ENCODE measurements at regions not wholly inside any gene's neighbourhood (a gene's known extent, or its start where the extent isn't known, plus 50 kb on each side); places are given as distances from the start of the nearest gene placed in this dataset.

DNA sequence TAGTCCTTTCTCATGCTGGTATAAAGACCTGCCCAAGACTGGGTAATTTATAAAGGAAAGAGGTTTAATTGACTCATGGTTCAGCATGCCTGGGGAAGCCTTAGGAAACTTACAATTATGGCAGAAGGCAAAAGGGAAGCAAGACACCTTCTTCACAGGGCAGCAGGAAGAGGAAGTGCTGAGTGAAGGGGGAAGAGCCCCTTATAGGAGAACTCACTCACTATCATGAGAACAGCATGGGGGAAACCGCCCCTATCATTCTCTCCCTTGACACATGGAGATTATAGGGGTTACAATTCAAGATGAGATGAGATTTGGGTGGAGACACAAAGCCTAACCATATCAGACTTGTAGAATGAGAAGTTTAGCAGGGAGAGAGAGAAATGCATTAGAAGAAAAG lies 373.3 kb upstream of the DIAPH2 start:
- H3K9me3 ChIP-seq (replicated peaks in 1 of 11) = peaks cover 0 to 7% (median 0%) of the 10 kb centered on the region in 11 experiments; a peak in 3 of 22 replicates
- no peak for TF ChIP-seq Cebpa-rat (IDR thresholded peaks at IDR 0.05)
- no peak overlapping the region for H3K4me3 ChIP-seq
- H3K4me1 ChIP-seq = no peaks in the 10 kb centered on the region
- peaks cover 3 to 71% (median 42%) of the 10 kb centered on the region in 11 experiments; a peak in 18 of 22 replicates for H3K27me3 ChIP-seq
- H3K27ac ChIP-seq = no peak overlapping the region
- no peaks in the 10 kb centered on the region for H4K20me1 ChIP-seq
- H3K36me3 ChIP-seq = no peaks in the 10 kb centered on the region
- H3K9ac ChIP-seq = no peak overlapping the region
- H3K4me2 ChIP-seq = no peak overlapping the region

DNA sequence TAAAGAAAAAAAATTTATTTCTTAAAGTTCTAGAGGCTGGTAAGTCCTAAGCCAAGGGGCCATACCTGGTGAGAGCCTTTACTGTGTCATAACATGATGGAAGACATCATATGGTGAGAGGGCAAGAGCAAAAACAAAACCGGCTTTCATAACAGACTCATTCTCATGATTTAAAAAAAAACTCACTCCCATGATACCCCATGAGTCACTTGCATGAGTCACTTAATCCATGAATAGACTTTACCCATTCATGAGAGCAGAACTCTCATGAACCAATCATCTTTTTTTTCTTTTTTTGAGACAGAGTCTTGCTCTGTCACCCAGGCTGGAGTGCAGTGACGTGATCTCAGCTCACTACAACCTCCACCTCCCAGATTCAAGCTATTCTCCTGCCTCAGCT lies 369.7 kb upstream of the DIAPH2 start:
- TF ChIP-seq Cebpa-rat (IDR thresholded peaks at IDR 0.05) = no peak
- Histone ChIP-seq H3K4me1 (no peaks in the 10 kb centered on the region), H3K9ac (no peak overlapping the region), H3K4me3 (no peak overlapping the region), H3K4me2 (no peak overlapping the region), H3K27ac (no peak overlapping the region), H3K9me3 (replicated peaks in 1 of 11) (no peaks in the 10 kb centered on the region), H4K20me1 (no peaks in the 10 kb centered on the region), H3K36me3 (no peaks in the 10 kb centered on the region), H3K27me3 (peaks cover 0 to 70% (median 40%) of the 10 kb centered on the region in 11 experiments; a peak in 18 of 22 replicates)

DNA sequence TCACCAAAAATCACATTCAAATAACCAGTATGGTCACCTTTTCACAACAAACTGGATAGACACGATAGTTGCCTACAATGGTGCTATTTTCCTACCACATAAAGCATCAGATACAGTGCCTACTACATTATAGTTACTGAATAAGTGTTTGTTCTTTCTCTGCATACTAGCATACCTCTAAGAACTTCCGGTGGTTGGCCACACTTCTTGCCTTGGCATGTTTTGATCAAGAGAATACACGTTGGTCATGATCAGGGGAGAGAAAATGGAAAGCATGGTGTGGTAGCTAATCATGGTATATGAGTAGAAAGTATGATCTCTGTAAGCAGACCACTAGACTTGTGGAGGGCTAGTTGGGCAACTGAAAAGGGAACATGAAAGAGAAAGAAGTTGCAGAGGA lies 322.8 kb upstream of the DIAPH2 start:
- no peak overlapping the region for H3K4me2 ChIP-seq
- no peaks in the 10 kb centered on the region for H4K20me1 ChIP-seq
- no peak overlapping the region for H3K9ac ChIP-seq
- peaks cover 0 to 4% (median 0%) of the 10 kb centered on the region in 11 experiments; a peak in 1 of 22 replicates for H3K9me3 ChIP-seq (replicated peaks in 1 of 11)
- no peaks in the 10 kb centered on the region for H3K4me1 ChIP-seq
- no peak overlapping the region for H3K27ac ChIP-seq
- H3K36me3 ChIP-seq = no peaks in the 10 kb centered on the region
- no peak overlapping the region for H3K4me3 ChIP-seq
- no peak for TF ChIP-seq Cebpa-rat (IDR thresholded peaks at IDR 0.05)
- peaks cover 15 to 84% (median 68%) of the 10 kb centered on the region in 11 experiments; a peak in 20 of 22 replicates for H3K27me3 ChIP-seq

DNA sequence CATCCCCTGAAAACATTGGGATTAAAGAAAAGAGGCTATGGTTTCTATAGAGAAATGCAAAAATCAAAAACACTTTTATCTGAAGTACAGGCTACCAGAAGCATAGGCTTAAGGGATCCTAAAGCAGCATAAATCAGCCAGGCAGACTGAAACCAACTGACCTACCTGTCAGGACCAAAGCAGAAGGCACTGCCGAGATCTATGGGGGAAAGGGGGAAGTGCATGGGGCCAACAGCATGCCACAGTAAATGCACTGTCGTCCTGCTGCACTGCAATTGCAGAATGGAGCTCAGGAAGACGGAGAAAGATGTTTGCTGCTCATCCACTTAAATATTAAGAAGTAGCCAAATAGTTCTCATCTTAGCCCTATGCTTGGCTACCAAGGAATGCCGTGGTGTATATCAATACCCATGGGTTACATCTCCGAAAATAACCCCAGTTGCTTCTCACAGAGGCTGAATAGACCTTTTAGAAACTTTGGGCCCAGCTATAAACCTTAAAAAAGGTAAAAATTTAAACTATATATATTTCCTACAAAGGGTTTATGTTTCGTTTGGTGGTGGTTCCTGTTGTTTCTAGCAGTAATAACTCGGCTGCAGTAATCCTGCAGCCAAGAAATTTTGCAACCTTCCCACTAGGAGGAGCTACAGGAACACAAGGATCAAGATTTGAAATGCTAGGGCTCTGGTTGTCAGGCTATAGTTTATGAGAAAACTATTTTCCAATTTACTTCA lies 312.2 kb upstream of the DIAPH2 start:
- H3K9me3 ChIP-seq (replicated peaks in 1 of 11) = no peaks in the 10 kb centered on the region
- H3K36me3 ChIP-seq = no peaks in the 10 kb centered on the region
- peaks cover 0 to 6% (median 0%) of the 10 kb centered on the region in 11 experiments; a peak in 2 of 22 replicates for H4K20me1 ChIP-seq
- peaks cover 48 to 97% (median 92%) of the 10 kb centered on the region in 11 experiments for H3K27me3 ChIP-seq
- no peak overlapping the region for H3K9ac ChIP-seq
- H3K4me3 ChIP-seq = no peak overlapping the region
- no peak for TF ChIP-seq Cebpa-rat (IDR thresholded peaks at IDR 0.05)
- H3K4me2 ChIP-seq = no peak overlapping the region
- H3K27ac ChIP-seq = no peak overlapping the region
- no peaks in the 10 kb centered on the region for H3K4me1 ChIP-seq

DNA sequence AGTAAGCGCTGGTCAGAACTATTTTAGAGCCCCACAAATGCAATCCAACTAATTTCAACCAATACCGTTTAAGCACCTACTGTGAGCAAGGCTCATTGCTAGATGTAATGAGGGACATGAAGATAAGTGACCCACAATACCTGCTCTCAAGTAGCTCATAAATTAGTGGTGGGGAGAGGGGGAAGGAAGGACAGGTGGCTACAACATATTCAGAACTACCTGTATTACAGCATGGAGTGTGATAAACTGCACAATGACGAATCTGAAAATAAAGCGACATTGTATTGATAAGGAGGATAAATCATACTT lies 311.6 kb upstream of the DIAPH2 start:
- Histone ChIP-seq H4K20me1 (peaks cover 0 to 6% (median 0%) of the 10 kb centered on the region in 11 experiments; a peak in 2 of 22 replicates), H3K9me3 (replicated peaks in 1 of 11) (no peaks in the 10 kb centered on the region), H3K4me2 (no peak overlapping the region), H3K36me3 (no peaks in the 10 kb centered on the region), H3K4me1 (no peaks in the 10 kb centered on the region), H3K9ac (no peak overlapping the region), H3K27ac (no peak overlapping the region), H3K4me3 (no peak overlapping the region), H3K27me3 (peaks cover 53 to 97% (median 96%) of the 10 kb centered on the region in 11 experiments)
- TF ChIP-seq Cebpa-rat (IDR thresholded peaks at IDR 0.05) = no peak

DNA sequence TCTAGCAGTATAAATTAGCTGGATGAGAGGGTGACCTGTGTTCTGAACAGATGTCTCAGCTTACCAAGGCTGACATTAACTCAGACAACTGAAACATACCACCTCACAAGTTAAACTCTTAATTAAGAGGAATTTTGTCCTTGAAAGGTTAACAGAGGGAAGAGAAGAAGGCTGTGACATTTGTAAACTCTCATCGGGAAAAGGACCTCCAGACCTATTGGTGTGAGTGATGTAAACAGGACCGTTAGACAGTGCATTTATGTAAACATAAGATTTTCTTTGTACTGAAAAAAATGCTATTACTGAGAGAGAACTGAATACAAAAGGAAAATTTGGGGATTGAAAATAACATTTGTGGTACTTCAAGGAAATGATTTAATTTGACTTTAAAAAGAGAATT lies 308.4 kb upstream of the DIAPH2 start:
- Histone ChIP-seq H3K27ac (no peak overlapping the region), H3K27me3 (peaks cover 64 to 99% (median 92%) of the 10 kb centered on the region in 11 experiments), H3K4me2 (no peak overlapping the region), H3K9me3 (replicated peaks in 1 of 11) (no peaks in the 10 kb centered on the region; a peak in 1 of 22 replicates), H3K4me3 (no peak overlapping the region), H3K4me1 (no peaks in the 10 kb centered on the region), H4K20me1 (peaks cover 0 to 7% (median 0%) of the 10 kb centered on the region in 11 experiments; a peak in 1 of 22 replicates), H3K36me3 (no peaks in the 10 kb centered on the region), H3K9ac (no peak overlapping the region)
- no peak for TF ChIP-seq Cebpa-rat (IDR thresholded peaks at IDR 0.05)

DNA sequence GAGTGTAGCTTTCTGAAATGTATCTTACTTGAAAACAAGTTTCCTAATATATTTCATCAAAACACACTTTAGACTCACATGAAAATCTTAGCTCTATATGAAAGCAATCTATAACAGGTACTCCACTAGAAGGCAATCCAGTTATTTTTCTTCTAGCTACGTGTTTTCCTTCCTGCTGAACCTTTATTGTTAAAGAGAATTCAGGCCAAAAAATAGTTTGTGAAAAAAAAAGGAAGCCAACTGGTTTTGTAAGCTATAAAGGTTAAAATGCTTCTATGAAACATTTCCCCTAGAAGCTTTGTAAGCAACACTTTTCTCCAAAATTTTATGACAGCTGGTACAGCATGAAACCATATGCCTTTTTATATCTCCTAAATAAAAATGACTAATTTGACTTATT lies 304.7 kb upstream of the DIAPH2 start:
- Histone ChIP-seq H3K4me1 (no peaks in the 10 kb centered on the region), H4K20me1 (peaks cover 0 to 4% (median 0%) of the 10 kb centered on the region in 11 experiments; a peak in 2 of 22 replicates), H3K9me3 (replicated peaks in 1 of 11) (no peaks in the 10 kb centered on the region; a peak in 1 of 22 replicates), H3K27me3 (peaks cover 60 to 99% (median 92%) of the 10 kb centered on the region in 11 experiments), H3K4me2 (no peak overlapping the region), H3K9ac (no peak overlapping the region), H3K4me3 (no peak overlapping the region), H3K27ac (no peak overlapping the region), H3K36me3 (no peaks in the 10 kb centered on the region)
- no peak for TF ChIP-seq Cebpa-rat (IDR thresholded peaks at IDR 0.05)

DNA sequence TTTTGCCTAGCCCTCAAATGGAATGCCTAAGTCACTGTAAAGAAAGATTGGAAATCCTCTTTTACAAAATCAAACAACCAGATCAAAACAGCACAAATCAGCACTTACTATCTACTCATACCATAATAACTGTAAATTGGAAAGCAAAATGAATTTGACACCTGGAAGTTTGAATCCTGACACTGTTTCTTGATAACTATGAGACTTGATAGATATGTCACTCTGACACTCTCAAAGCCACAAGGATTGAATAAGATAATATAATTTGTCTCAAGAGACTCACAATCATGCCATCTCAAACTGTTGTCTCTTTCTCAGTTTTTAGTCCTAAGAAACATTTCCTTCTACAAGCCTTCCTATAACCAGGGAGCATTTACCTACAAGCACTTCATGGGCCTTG lies 302.6 kb upstream of the DIAPH2 start:
- Histone ChIP-seq H3K9me3 (replicated peaks in 1 of 11) (no peaks in the 10 kb centered on the region; a peak in 1 of 22 replicates), H3K4me3 (no peak overlapping the region), H3K9ac (no peak overlapping the region), H3K27me3 (peaks cover 52 to 100% (median 87%) of the 10 kb centered on the region in 11 experiments), H3K4me2 (no peak overlapping the region), H3K36me3 (no peaks in the 10 kb centered on the region), H3K27ac (no peak overlapping the region), H4K20me1 (peaks cover 0 to 4% (median 0%) of the 10 kb centered on the region in 11 experiments; a peak in 2 of 22 replicates), H3K4me1 (no peaks in the 10 kb centered on the region)
- TF ChIP-seq Cebpa-rat (IDR thresholded peaks at IDR 0.05) = no peak

- Histone ChIP-seq H3K4me3 (no peak overlapping the region), H4K20me1 (no peaks in the 10 kb centered on the region; a peak in 2 of 22 replicates), H3K27ac (no peak overlapping the region), H3K27me3 (peaks cover 51 to 100% (median 86%) of the 10 kb centered on the region in 11 experiments), H3K36me3 (no peaks in the 10 kb centered on the region), H3K4me1 (no peaks in the 10 kb centered on the region), H3K9me3 (replicated peaks in 1 of 11) (no peaks in the 10 kb centered on the region; a peak in 1 of 22 replicates), H3K9ac (no peak overlapping the region), H3K4me2 (no peak overlapping the region)
- no peak for TF ChIP-seq Cebpa-rat (IDR thresholded peaks at IDR 0.05)
Measured at GRCh38 chrX:96383428-96383827, 301.2 kb upstream of the DIAPH2 start.

- Histone ChIP-seq H3K9me3 (replicated peaks in 1 of 11) (no peaks in the 10 kb centered on the region; a peak in 1 of 22 replicates), H4K20me1 (no peaks in the 10 kb centered on the region; a peak in 3 of 22 replicates), H3K36me3 (no peaks in the 10 kb centered on the region), H3K27me3 (peaks cover 55 to 100% (median 91%) of the 10 kb centered on the region in 11 experiments), H3K27ac (no peak overlapping the region), H3K4me2 (no peak overlapping the region), H3K4me3 (no peak overlapping the region), H3K4me1 (no peaks in the 10 kb centered on the region), H3K9ac (no peak overlapping the region)
- no peak for TF ChIP-seq Cebpa-rat (IDR thresholded peaks at IDR 0.05)
Measured at GRCh38 chrX:96386325-96386724, 298.3 kb upstream of the DIAPH2 start.

All from BLaER1 treated with 17β-estradiol and CSF1 and Interleukin-3, amounts not matched to agents 10 nM and 100 nM (cell line).